MM.1S (cell line): ENCODE measurements at regions not wholly inside any gene's neighbourhood (a gene's known extent, or its start where the extent isn't known, plus 50 kb on each side); places are given as distances from the start of the nearest gene placed in this dataset.

Experiments
- DNase-seq: peaks from one replicate; pipeline ENCODE4 v3.0.0-alpha.2; 2015
- H2AFZ ChIP-seq: fragments of 300-600 bp; sonication (generic); 2 replicates; pipeline ENCODE4 v1.6.0; 2016; ENCODE audit warnings: antibody characterized with exemption, low read length
- H3F3A ChIP-seq: fragments of 300-600 bp; sonication (generic); 2 replicates; pipeline ENCODE4 v1.6.1; 2016; ENCODE audit warnings: mild to moderate bottlenecking, antibody characterized with exemption, low read length, moderate library complexity, mixed read lengths; ENCODE audit not compliant: insufficient read depth
- H3K27ac ChIP-seq: fragments of 300-600 bp; sonication (generic); 2 replicates; pipeline ENCODE4 v1.5.1; 2016; ENCODE audit warnings: mild to moderate bottlenecking, low read length
- H3K27me3 ChIP-seq: fragments of 300-600 bp; sonication (generic); replicated peaks from 2 replicates; pipeline ENCODE4 v1.6.0; 2016; ENCODE audit warnings: low read length; ENCODE audit not compliant: insufficient read depth
- H3K36me3 ChIP-seq: fragments of 300-600 bp; sonication (generic); replicated peaks from 2 replicates; pipeline ENCODE4 v1.6.1; 2016; ENCODE audit warnings: mild to moderate bottlenecking, low read length, mixed read lengths; ENCODE audit not compliant: insufficient read depth
- H3K4me1 ChIP-seq: fragments of 300-600 bp; sonication (generic); 2 replicates; pipeline ENCODE4 v1.6.1; 2016; ENCODE audit warnings: low read length, mixed read lengths
- H3K4me2 ChIP-seq: fragments of 300-600 bp; sonication (generic); 2 replicates; pipeline ENCODE4 v1.6.0; 2016; ENCODE audit warnings: low read depth, low read length
- H3K4me3 ChIP-seq: fragments of 300-600 bp; sonication (generic); 2 replicates; pipeline ENCODE4 v1.5.1; 2016; ENCODE audit warnings: low read length, mixed read lengths
- H3K79me2 ChIP-seq: fragments of 300-600 bp; sonication (generic); 2 replicates; pipeline ENCODE4 v1.6.1; 2016; ENCODE audit warnings: mixed run types, low read length, mixed read lengths
- H3K9ac ChIP-seq: fragments of 300-600 bp; sonication (generic); 2 replicates; pipeline ENCODE4 v1.6.1; 2016; ENCODE audit warnings: low read length, mixed read lengths
- H3K9me2 ChIP-seq: fragments of 300-600 bp; sonication (generic); replicated peaks from 2 replicates; pipeline ENCODE4 v1.6.1; 2016; ENCODE audit warnings: mild to moderate bottlenecking, low read length, mixed read lengths; ENCODE audit not compliant: insufficient read depth
- H3K9me3 ChIP-seq: fragments of 300-600 bp; sonication (generic); replicated peaks from 2 replicates; pipeline ENCODE4 v1.6.1; 2016; ENCODE audit warnings: mild to moderate bottlenecking, low read length, mixed read lengths; ENCODE audit not compliant: insufficient read depth
- H4K20me1 ChIP-seq: fragments of 300-600 bp; sonication (generic); 2 replicates; pipeline ENCODE4 v1.6.1; 2016; ENCODE audit warnings: mild to moderate bottlenecking, low read length, moderate library complexity, mixed read lengths; ENCODE audit not compliant: insufficient read depth
- EZH2 ChIP-seq: fragments of 300-600 bp; sonication (generic); optimal IDR thresholded peaks from 2 replicates; pipeline ENCODE3; 2017; ENCODE audit warnings: low read depth, mild to moderate bottlenecking, antibody characterized with exemption, low read length, mixed read lengths
- EZH2phosphoT487 ChIP-seq: fragments of 300-600 bp; sonication (generic); IDR thresholded peaks from 2 replicates; pipeline ENCODE4 v1.6.1; 2018; ENCODE audit warnings: antibody characterized with exemption, low read length
- TF ChIP-seq, protein P1 (sequence below): fragments of 300-600 bp; sonication (generic); IDR thresholded peaks from 2 replicates; pipeline ENCODE4 v1.5.1; 2016; ENCODE audit warnings: antibody characterized with exemption, low read length, mixed read lengths

DNA sequence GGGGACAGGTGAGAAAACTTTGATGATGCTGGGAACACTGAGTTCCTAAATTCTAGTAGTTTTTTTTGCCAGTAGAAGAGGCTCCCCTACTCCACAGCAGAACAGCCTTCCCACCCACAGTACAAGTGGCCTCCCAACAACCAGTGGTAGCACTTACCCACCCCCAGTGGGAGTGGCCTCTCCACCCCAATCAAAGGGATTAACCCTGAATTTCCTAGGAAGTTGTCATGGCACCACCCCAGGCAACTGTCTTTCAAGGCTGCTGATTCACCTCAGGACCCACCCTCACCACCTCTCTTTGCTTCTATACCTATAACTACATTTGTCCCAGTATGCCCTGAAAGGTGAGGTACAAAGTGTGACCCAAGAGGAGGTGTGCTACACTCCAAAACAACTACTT is 81.4 kb upstream of the PRDX6 start:
- no peak overlapping the region for H2AFZ ChIP-seq
- H3K4me3 ChIP-seq: no peak overlapping the region
- H3K9me3 ChIP-seq: no peaks in the 10 kb centered on the region
- TF ChIP-seq, protein P1, sequence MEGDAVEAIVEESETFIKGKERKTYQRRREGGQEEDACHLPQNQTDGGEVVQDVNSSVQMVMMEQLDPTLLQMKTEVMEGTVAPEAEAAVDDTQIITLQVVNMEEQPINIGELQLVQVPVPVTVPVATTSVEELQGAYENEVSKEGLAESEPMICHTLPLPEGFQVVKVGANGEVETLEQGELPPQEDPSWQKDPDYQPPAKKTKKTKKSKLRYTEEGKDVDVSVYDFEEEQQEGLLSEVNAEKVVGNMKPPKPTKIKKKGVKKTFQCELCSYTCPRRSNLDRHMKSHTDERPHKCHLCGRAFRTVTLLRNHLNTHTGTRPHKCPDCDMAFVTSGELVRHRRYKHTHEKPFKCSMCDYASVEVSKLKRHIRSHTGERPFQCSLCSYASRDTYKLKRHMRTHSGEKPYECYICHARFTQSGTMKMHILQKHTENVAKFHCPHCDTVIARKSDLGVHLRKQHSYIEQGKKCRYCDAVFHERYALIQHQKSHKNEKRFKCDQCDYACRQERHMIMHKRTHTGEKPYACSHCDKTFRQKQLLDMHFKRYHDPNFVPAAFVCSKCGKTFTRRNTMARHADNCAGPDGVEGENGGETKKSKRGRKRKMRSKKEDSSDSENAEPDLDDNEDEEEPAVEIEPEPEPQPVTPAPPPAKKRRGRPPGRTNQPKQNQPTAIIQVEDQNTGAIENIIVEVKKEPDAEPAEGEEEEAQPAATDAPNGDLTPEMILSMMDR: no peak
- H3K9ac ChIP-seq: no peak overlapping the region
- H3K9me2 ChIP-seq: no peaks in the 10 kb centered on the region
- no peaks in the 10 kb centered on the region for H4K20me1 ChIP-seq
- no peak overlapping the region for H3K27ac ChIP-seq
- no peaks in the 10 kb centered on the region for H3F3A ChIP-seq
- no peak for DNase-seq
- H3K27me3 ChIP-seq: no peaks in the 10 kb centered on the region
- H3K4me2 ChIP-seq: no peak overlapping the region
- H3K79me2 ChIP-seq: no peaks in the 10 kb centered on the region
- H3K36me3 ChIP-seq: no peaks in the 10 kb centered on the region
- no peaks in the 10 kb centered on the region for H3K4me1 ChIP-seq

GRCh38 chr1:173400387-173400995 is 76.6 kb upstream of the PRDX6 start:
- DNase-seq: no peak
- Histone ChIP-seq H3K9me2 (no peaks in the 10 kb centered on the region), H3F3A (no peaks in the 10 kb centered on the region), H3K4me3 (no peak overlapping the region), H3K36me3 (no peaks in the 10 kb centered on the region), H3K27ac (no peak overlapping the region), H3K9me3 (no peaks in the 10 kb centered on the region), H3K27me3 (no peaks in the 10 kb centered on the region), H3K4me2 (no peak overlapping the region), H3K79me2 (no peaks in the 10 kb centered on the region), H3K4me1 (no peaks in the 10 kb centered on the region), H3K9ac (no peak overlapping the region), H4K20me1 (no peaks in the 10 kb centered on the region), H2AFZ (no peak overlapping the region)
- no peak for TF ChIP-seq EZH2
- TF ChIP-seq, protein P1: no peak
- TF ChIP-seq EZH2phosphoT487: no peak

GRCh38 chr1:173403996-173404395 is 73.1 kb upstream of the PRDX6 start:
- H3K36me3 ChIP-seq: no peaks in the 10 kb centered on the region
- no peak overlapping the region for H3K9ac ChIP-seq
- no peaks in the 10 kb centered on the region for H3F3A ChIP-seq
- no peak overlapping the region for H3K27ac ChIP-seq
- no peak overlapping the region for H3K4me2 ChIP-seq
- no peak overlapping the region for H2AFZ ChIP-seq
- TF ChIP-seq EZH2 (no peak), EZH2phosphoT487 (no peak)
- TF ChIP-seq, protein P1: no peak
- H3K4me1 ChIP-seq: no peaks in the 10 kb centered on the region
- H3K9me2 ChIP-seq: no peaks in the 10 kb centered on the region
- DNase-seq: no peak
- H3K79me2 ChIP-seq: no peaks in the 10 kb centered on the region
- no peaks in the 10 kb centered on the region for H4K20me1 ChIP-seq
- no peaks in the 10 kb centered on the region for H3K9me3 ChIP-seq
- H3K4me3 ChIP-seq: no peak overlapping the region
- H3K27me3 ChIP-seq: no peaks in the 10 kb centered on the region
